ENCODE measurements at regions not wholly inside any gene's neighbourhood (a gene's known extent, or its start where the extent isn't known, plus 50 kb on each side); places are given as distances from the start of the nearest gene placed in this dataset.
A peak's percentile ranks its signal among the peaks of the same experiment; 100 is the strongest.

DNA sequence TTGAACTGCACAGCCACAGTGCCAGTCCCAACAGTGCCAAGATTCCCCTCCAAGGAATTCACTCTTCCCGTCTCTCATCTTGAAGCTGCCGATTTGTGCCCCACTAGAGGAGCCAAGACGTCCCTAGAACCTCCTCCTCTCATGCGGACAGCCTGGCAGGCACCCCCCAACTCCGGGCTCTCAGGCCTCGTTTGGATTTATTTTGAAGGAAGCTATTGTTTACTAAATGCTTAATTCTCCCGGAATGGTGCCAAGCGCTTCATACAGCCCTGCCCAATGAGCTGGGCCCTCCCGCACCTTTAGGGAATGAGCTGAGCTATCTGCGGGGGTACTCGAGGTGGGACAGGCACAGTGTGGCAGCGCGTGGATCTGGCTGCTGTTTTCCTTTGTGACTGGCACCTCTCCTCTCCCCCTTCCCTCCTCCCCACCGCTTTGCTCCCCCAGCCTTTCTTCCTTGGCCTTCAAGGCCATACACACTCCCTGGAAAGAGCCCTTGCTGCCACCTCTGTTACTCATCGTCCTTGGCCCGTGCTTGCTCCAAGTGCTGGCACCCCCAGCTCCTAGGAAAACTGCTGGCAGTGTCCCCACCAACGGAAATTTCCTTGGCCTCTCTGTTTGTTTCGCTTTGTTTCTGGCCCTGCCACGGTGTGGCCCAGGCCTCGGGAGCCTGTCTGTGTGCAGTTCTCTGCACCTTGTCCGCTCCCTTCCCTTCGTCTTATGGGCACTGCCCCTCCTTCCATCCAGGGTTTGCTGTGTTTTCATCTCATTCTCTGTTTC, 49.9 kb upstream of the CDR2 start:
- Mint-ChIP-seq H3K9me3 (no peaks in the 10 kb centered on the region), H3K4me1 (no peaks in the 10 kb centered on the region), H3K27ac (peak overlapping the region; percentile 5), H3K36me3 (ENCODE audit: low read depth) (peaks cover 50% of the 10 kb centered on the region), H3K4me3 (no peak overlapping the region), H3K27me3 (ENCODE audit: low read depth, poor library complexity) (no peaks in the 10 kb centered on the region)
- TF ChIP-seq, protein P1, sequence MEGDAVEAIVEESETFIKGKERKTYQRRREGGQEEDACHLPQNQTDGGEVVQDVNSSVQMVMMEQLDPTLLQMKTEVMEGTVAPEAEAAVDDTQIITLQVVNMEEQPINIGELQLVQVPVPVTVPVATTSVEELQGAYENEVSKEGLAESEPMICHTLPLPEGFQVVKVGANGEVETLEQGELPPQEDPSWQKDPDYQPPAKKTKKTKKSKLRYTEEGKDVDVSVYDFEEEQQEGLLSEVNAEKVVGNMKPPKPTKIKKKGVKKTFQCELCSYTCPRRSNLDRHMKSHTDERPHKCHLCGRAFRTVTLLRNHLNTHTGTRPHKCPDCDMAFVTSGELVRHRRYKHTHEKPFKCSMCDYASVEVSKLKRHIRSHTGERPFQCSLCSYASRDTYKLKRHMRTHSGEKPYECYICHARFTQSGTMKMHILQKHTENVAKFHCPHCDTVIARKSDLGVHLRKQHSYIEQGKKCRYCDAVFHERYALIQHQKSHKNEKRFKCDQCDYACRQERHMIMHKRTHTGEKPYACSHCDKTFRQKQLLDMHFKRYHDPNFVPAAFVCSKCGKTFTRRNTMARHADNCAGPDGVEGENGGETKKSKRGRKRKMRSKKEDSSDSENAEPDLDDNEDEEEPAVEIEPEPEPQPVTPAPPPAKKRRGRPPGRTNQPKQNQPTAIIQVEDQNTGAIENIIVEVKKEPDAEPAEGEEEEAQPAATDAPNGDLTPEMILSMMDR (IDR thresholded peaks at IDR 0.05) = no peak
- DNase-seq = no peak

All from nephron progenitor cell (in vitro differentiated cells).